GM12873 (cell line): ENCODE measurements at regions not wholly inside any gene's neighbourhood (a gene's known extent, or its start where the extent isn't known, plus 50 kb on each side); places are given as distances from the start of the nearest gene placed in this dataset.

Experiments
- TF ChIP-seq, protein P1 (sequence below): IDR thresholded peaks from 2 replicates; pipeline ENCODE4 v1.5.1; 2012; ENCODE audit warnings: low read depth, mild to moderate bottlenecking, moderate library complexity, low read length, control low read depth; ENCODE audit not compliant: insufficient read depth; ENCODE audit errors: missing control alignments

DNA sequence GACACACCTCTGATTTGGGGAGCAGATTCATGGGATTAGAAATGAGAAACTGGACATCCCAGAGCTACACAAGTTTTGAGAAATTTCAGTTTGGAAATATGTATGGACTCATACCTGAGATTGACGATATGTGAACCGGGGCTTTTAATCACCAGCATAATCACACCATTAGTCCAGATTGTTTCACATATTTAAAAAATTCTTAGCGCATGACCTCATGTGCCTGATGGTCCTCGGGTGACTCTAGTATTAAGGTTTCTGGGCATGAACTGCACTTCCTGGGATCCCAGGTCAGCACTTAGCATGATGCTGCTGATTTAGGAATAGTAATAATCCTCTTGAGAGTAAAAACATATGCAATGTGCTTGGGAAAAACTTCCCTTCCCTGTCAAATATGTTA, 91.9 kb upstream of the BCOR start:
- TF ChIP-seq, protein P1, sequence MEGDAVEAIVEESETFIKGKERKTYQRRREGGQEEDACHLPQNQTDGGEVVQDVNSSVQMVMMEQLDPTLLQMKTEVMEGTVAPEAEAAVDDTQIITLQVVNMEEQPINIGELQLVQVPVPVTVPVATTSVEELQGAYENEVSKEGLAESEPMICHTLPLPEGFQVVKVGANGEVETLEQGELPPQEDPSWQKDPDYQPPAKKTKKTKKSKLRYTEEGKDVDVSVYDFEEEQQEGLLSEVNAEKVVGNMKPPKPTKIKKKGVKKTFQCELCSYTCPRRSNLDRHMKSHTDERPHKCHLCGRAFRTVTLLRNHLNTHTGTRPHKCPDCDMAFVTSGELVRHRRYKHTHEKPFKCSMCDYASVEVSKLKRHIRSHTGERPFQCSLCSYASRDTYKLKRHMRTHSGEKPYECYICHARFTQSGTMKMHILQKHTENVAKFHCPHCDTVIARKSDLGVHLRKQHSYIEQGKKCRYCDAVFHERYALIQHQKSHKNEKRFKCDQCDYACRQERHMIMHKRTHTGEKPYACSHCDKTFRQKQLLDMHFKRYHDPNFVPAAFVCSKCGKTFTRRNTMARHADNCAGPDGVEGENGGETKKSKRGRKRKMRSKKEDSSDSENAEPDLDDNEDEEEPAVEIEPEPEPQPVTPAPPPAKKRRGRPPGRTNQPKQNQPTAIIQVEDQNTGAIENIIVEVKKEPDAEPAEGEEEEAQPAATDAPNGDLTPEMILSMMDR = no peak

DNA sequence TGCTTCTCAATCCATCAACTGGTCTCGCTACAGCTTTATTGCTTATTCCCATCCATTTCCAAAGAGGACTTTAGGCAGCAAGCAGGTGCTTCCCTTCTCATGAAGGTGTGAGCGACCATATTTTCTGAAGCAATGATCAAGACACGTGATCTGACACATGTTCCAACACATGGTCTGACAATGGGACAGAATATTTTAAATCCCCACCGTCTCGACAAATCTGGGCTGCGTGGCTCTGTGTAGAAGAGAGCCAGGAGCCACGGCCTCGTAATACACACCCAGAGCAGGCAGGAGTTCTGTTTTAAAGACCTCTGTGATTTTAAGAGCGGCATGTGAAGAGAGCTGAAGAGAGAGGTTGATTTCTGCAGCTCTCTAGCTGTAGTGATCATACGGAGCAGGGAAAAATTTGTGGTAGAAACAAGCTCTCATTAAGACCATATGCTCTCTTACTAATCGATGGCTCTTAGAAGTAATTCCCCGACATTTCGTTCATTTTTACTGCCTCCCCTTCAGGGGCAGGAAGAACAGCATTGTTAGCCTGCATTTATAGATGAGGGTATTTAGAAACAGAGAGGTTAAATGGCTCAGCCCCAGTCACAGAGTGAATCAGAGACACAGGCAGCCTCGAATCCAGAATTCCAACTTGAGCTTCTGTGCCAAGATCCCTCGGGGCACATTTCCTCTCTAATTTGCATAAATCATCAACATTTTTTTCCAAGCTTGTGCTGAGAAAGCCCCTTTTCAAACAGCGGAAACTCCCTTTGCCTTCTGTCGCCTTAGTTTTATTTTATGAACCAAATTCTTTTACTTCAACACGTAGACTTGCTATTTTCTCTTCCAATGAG, 91.0 kb upstream of the BCOR start:
- TF ChIP-seq, protein P1 = no peak

DNA sequence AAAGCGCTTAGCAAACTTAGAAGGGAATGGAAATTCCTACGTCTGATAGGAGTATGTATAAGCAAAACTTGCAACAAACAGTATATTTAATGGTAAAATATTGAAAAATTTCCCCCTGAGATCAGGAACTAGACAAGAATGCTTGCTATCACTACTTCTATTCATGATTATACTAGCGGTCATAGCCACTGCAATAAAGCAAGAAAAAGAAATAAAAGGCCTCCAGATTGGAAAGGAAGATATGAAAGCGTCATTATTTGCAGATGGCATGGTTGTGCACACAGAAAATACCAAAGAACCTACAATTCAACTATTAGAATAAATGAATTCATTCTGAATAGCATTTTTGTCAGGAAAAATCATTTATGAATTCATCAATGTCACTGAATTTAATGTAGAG, 87.2 kb upstream of the BCOR start:
- TF ChIP-seq, protein P1 = no peak

DNA sequence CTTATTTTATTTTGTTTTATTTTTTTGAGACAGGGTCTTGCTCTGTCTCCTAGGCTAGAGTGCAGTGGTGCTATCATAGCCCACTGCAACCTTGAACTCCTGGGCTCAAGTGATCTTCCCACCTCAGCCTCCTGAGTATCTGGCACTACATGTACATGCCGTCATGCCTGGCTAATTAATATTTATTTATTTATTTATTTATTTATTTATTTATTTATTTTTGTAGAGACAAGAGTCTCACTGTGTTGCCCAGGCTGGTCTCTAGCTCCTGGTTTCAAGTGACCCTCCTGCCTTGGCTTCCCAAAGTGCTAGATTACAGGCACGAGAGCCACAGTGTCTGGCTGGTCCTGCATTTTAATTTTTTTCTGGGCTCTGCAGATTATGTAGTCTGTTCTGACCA, 84.9 kb upstream of the BCOR start:
- TF ChIP-seq, protein P1 = no peak

DNA sequence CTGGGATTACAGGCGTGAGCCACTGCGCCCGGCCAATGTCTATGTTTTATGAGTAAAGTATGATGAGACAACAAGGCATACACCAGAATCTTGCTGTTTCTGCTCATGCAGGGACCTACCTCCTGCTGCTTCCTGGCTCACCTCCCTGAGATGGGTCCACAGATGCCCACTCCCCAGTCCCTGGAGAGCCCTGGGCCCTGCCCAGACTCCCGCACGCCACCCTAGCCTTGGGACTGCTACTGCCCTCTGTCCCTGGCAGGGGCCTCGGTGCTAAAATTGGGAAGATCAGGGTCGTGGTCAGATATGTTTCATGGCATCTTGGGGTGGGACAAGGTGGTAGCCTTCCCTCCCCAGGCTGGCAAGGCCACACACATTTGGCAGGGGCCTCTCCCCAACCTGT, 84.3 kb upstream of the BCOR start:
- TF ChIP-seq, protein P1 = no peak

DNA sequence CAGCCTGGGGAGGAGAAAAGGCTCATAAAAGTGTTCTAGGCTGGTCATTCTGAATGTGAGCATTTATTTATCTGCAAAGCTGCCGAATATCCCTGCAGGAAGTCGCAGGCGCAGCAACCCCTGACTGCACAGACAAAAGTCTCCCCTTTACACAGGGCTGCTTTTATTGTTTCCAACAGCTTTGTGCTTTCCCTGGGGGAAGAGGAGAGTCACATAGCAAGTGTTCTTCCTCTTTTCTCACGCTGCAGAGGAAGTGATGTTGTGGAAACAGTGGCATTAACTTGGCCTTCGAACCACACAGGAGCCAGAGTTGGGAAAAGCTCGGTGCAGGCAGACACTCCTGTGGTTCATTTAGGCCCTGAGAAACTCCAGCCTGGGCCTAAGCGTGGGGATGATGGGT, 81.5 kb upstream of the BCOR start:
- TF ChIP-seq, protein P1 = no peak

DNA sequence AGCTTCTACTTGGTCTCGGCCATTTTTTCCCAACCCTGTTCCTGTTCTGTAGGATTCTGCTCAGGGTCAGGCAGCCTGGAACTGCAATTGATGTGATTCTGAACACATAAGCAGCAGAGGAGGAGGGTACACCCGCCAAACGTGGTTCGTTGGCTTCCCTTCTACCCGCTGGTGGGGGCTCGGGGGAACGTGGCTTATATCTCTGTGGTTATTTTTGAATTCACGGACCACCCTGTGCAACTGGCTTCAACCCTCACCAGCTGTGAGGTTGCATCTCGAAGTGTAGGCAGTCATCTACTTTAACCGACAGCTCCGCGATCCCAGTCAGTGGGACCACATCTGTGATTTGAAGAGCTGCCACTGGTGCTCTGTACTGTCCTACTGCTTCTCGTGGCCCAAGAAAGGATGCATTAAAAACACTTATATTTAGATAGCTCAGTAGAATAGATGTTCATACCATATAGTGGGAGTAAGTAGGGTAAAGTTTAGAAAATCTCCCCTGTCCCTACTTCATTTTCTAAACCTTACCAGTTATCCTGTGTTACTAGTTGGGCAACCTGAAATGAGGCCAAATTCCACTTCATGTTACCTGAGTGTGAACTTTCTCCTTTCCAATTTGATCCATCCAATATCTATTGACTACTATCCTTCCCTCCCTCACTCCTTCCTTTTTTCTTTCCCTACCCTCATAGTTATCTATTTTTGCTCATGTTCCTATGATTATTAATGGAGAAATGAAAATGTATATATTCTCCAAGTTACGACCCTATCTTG, 80.4 kb upstream of the BCOR start:
- TF ChIP-seq, protein P1 = no peak
